Loucy (cell line): ENCODE measurements at regions not wholly inside any gene's neighbourhood (a gene's known extent, or its start where the extent isn't known, plus 50 kb on each side); places are given as distances from the start of the nearest gene placed in this dataset.

Source experiments
- EZH2phosphoT487 ChIP-seq: fragments of 200-600 bp; IDR thresholded peaks from 2 replicates; pipeline ENCODE4 v1.6.1; 2018; ENCODE audit warnings: antibody characterized with exemption, mild to moderate bottlenecking, moderate library complexity, borderline replicate concordance
- TF ChIP-seq, protein P1 (sequence below): fragments of 200-600 bp; sonication (generic); conservative IDR thresholded peaks from 2 replicates; pipeline ENCODE4 v1.5.1; 2014; ENCODE audit warnings: mild to moderate bottlenecking, antibody characterized with exemption, low read length

GRCh38 chr11:92504004-92504403 lies 279.4 kb downstream of the FAT3 start:
- TF ChIP-seq, protein P1, sequence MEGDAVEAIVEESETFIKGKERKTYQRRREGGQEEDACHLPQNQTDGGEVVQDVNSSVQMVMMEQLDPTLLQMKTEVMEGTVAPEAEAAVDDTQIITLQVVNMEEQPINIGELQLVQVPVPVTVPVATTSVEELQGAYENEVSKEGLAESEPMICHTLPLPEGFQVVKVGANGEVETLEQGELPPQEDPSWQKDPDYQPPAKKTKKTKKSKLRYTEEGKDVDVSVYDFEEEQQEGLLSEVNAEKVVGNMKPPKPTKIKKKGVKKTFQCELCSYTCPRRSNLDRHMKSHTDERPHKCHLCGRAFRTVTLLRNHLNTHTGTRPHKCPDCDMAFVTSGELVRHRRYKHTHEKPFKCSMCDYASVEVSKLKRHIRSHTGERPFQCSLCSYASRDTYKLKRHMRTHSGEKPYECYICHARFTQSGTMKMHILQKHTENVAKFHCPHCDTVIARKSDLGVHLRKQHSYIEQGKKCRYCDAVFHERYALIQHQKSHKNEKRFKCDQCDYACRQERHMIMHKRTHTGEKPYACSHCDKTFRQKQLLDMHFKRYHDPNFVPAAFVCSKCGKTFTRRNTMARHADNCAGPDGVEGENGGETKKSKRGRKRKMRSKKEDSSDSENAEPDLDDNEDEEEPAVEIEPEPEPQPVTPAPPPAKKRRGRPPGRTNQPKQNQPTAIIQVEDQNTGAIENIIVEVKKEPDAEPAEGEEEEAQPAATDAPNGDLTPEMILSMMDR = no peak
- no peak for TF ChIP-seq EZH2phosphoT487
